ENCODE measurements at regions not wholly inside any gene's neighbourhood (a gene's known extent, or its start where the extent isn't known, plus 50 kb on each side); places are given as distances from the start of the nearest gene placed in this dataset.

DNA sequence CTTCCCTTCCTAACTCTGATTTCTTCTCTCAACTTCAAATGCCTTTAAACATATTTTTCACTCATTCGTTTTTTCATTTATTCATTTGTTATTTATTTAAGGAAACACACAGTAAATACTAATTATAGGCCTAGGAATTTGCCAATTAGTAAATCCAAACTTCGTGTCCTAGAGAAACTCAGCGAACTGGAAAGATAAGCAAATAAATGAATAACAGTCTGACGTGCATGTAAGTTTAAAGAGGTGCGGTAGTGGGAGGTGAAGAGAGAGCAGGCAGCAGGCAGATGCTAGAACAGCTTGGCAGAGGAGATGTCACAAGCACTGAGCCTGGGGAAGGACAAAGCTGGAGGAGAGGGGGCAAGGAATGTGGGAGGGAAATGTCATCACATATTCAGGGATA is 228.2 kb downstream of the DPY19L2 start:
- TF ChIP-seq EZH2phosphoT487 (IDR thresholded peaks at IDR 0.05; ENCODE audit: insufficient read depth, low read depth) (no peak), EZH2 (IDR thresholded peaks at IDR 0.05; ENCODE audit: insufficient read depth, poor library complexity, severe bottlenecking) (no peak)
